EL (cell line): ENCODE measurements at regions not wholly inside any gene's neighbourhood (a gene's known extent, or its start where the extent isn't known, plus 50 kb on each side); places are given as distances from the start of the nearest gene placed in this dataset.

Experiments
- DNase-seq: peaks from one replicate; pipeline ENCODE4 v3.0.0-alpha.2; 2016

DNA sequence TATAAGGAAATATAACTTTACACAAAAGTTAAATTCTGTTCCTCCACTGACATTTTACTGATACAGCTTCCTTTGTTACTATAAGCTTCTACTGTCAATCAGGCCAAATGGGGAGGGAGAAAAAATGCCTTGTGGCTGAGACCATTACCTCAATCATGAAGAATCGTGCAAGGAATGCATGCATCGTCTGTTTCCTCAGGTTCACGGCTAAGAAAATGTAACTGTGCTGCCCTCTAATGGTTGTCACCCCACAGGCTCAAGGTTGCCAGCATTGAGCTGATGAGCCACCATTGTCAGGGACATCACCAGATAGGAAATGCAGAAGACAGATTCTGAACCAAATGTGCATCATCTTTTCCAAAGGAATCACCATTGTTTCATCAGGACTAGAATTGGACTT is 426.9 kb downstream of the CDH2 start:
- DNase-seq, result peak; percentile 85

DNA sequence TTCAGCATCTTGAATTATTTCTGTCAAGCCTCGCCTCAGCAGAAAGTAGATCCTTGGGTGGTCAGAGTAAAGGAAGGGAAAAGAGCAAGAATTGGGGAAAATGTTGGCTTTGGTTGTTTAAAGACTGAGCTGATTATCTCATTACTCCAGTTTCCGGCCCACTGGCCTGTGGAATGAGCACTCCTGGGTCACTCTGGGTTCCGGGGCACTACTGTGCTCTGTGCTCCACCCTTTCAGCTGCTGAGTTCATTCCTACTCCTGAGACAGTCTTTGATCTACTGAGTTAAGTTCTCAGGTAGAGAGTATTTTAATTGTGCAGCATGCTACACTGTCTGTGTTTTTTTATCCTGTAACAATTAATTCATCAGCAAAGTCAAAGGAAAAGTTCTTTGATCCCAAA is 427.7 kb downstream of the CDH2 start:
- no peak for DNase-seq

DNA sequence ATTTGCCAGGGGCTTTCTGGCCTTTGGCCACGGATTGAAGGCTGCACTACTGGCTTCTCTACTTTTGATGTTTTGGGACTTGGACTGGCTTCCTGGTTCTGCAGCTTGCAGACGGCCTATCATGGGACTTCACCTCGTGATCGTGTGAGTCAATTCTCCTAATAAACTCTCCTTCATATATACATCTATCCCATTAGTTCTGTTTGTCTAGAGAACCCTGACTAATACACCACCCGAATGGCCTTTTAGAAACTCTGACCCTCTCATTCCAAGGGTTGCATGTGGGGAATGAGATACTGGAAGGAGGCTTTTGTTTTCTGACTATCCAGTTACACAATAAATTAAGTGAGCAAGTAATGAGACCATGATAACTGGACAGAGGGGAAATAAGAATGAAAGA is 430.7 kb downstream of the CDH2 start:
- no peak for DNase-seq

DNA sequence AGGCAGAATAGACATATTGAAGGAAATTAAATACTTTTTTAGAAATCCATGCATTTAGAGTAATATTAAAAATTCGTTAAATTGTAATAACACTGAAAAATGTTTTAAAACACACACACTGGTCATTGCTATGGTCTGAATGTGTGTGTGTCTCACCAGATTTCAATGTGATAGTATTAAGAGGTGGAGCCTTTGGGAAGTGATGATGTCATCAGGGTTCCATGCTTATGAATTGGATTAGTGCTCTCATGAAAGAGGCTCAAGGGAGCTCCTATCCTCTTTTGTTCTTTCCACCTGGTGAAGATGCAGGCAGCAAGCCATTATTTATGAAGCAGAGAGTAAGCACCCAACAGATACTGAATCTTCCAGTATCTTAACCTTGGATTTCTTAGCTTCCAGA is 441.8 kb downstream of the CDH2 start:
- peak; percentile 18 for DNase-seq

DNA sequence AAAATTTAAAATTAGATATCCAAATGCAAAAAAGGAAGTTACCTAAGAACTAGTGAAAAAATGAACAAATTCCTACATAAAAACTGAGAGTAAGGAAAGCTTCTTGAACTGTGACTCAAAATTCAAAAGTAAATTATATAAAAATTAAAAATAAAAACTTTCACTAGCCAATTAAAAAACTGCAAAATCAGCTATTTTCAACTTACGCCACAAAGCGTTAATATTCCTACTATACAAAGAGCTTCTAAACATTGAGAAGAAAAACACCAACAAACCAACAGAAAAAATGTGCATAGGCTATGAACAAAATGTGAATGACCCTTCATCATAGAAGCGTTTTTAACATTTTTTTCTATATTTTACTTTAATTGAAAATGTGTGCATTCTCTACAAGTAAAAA is 445.7 kb downstream of the CDH2 start:
- no peak for DNase-seq

DNA sequence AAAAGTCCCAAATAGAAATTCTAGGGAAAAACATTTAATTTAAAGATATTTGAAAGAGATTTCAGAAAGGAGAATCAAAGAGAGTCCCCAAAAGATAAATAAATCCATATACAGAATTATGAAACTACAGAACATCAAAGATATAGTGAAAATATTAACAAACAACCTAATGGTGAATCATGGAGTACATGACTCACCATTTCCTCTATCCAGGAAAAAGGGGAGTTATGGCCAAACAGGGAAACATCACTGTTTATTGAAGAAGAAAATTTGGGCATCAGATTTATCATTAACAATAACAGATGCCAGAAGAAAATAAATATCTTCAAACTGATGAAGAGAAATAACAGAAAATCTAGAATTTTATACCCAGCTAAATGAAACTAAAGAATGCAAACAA is 448.3 kb downstream of the CDH2 start:
- no peak for DNase-seq

DNA sequence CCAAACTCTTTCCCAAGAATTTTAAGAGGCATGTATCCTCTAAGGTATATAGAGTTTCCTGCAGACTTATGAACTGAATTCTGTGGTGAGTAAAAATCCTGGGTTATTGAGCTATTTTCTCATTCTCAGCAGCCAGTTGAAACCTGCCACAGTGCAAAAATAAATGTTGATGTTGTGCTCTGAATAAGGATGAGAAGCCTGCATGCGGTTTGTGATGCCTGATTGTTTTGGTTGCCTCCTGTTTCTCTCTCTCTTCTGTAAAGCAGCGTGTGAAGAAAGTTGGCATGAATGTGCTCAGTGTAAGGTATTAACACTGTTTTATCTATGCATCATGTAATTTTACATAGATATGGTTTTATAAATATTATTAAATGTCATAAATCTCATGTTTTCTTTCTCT is 452.6 kb downstream of the CDH2 start:
- DNase-seq, result no peak

DNA sequence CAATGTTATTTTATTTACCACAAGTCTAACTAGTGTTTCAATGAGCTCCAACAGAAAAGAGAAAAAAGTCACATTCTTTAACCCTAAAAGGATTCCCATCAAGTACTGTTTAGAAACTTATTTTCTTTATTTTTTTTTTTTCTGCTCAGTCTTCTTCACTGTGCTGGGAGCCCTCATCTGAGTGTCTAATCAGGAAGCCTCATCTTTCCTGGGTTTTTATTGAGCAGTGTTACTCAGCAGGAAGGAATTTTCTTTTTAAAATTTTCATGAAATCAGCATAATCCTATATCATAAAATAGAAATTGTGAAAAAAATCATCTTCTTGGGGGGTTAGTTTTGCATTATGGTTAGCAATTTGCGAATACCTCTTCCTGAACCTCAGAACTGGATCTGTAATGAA is 453.8 kb downstream of the CDH2 start:
- DNase-seq, result peak; percentile 62

DNA sequence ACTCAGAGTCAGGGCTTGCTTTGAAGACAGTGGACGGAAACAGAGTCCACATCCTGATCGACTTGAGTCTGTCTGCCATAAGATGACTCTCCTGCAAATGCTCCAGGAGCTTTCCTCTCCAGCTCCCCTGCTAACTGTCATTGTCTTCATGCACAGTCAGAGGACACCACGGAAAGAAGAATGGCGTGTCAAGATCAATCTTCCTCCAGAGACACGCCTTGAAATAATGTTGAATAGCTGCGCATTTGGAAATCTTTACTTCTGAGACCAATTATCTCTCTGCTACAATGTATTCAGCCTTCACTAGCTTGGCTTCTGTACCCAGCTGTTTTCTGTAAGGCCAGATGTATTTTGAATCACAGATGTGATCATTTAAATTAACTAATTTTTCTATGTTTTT is 457.2 kb downstream of the CDH2 start:
- DNase-seq, result no peak

DNA sequence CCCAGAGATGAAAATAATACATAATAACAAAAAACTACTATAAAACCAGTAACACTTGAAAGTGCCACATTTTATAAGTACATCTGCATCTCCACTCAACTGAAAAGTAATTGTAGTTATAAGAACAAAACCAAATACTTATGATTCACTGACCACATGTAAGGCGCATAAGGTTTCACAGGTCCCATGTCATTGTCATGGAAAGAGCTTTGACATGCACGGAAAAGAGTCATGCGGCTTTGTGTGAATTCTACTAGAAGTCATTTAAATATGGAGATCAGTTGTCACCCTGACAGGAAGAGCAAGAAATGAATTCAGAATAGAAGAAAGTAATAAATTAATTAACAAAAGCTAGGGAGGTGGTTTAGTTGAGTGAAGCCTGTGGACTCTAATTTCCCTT is 459.1 kb downstream of the CDH2 start:
- DNase-seq, result no peak

DNA sequence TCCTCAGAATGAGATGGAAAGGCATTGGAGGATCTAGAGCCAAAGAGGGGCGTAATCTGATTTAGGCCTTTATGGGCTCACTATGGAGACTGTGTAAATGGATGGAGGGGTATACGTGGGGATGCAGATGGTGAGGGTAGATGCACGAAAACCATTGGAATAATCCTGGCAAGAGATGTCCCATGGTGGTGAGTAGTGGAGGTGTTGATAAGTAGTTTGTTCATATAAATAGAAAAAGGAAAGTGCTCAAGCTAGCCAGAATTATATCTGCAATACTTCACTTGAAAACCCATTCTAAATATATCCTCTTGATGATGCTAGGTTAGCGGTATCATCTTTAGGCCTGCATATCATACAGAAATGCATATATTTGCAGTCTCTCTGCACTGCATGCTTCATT is 459.7 kb downstream of the CDH2 start:
- DNase-seq, result no peak

DNA sequence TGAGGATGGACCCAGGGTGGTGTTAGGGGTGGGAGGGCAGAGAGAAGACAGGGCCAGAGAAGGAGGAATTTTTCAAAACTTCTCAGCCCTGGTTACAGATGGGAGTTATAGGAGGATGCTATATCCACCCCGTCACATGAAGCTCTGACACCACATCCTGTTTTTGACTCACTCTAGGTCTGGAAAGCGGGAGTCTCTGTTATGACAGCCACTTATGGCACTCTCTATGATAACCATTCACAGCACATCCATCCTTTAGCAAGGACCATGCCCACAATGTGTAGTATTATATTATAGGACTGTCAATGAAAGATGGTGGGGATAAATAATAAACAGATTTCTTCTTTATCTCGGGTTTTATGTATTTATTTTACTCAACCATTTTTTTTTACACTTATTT is 461.2 kb downstream of the CDH2 start:
- DNase-seq, result peak; percentile 69

DNA sequence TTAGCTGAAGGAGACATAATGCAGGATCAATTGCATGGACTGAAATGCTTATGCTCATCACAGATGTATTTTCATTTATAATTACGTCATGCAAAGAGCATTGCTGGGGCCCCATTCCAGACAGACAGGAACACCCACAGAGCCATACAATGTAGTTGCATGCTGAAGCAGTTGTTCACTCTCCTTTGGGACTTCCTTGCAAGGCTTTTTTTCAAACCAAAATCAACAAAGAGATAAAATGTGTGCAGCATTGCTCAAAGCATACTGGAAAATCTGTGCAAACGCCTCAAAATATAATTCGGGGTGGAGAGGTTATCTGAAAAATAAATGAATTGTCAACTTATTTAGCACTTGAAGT is 463.2 kb downstream of the CDH2 start:
- peak; percentile 84 for DNase-seq

DNA sequence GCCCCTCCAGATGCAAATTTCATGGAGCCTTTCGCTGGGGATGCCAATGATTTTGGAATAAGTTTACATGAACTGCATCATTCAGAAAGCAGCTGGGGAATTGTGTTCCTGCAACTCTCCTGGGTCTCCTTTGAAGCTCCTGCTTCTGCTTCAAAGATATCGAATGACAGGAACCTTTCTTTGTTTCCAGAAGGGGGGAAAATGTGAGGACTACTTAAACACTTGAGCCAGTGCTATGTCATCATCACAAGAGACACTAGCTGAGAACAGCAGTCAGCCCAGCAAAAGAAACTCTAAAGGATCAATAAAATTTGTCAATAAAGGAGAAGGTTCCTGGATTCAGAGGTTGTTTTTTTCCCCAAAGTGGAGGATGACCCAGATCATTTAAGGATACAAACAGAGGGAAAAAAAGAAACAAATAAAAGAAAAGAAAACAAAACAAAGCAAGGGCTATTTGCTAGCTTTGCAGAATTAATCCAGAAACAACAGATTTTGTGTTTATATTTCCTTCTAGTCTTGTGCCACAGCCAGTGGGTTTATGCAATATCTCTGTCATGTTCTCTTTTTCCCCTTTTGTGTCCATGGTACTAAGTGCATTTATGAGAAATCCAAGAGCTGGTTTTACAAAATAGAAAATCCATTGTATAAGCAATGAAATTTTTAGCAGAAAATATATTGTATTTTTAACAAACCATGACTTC is 463.7 kb downstream of the CDH2 start:
- no peak for DNase-seq

DNA sequence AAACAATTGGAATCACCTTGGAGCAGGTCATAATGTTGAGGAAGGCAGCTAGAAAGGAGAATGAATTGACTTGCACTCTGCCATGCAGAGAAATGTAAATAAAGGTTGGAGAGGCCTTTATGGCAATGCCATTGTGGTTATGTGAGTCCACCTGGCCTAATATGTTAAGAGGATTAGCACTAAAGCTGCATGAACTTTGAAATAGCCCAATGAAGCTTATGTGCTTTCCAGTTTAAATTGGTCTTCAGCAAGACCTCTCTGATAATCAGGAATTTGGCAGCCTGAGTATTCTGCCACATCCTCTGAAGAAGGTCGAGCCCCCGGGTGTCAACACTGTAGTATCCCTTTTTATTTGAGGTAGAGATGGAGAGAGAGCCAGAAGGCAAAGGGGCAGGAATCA is 464.9 kb downstream of the CDH2 start:
- no peak for DNase-seq

DNA sequence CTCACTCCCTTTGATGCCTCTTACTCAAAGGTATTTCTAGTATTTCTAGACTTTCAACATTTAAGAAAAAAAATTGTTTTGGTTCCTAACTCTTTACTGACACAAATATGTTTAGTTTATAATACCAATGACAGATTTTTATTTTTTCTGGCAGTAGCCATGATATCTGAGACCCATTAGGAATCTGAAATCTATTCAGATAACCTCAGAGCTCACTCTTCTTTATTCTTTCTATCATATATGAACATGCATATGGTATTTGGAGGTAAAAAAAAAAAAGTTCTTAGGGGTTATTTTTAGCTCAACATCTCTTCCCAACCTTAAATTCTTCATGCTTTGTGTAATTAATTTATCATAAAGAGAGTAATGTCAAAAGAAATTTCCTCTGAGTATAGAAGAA is 465.5 kb downstream of the CDH2 start:
- DNase-seq, result no peak

DNA sequence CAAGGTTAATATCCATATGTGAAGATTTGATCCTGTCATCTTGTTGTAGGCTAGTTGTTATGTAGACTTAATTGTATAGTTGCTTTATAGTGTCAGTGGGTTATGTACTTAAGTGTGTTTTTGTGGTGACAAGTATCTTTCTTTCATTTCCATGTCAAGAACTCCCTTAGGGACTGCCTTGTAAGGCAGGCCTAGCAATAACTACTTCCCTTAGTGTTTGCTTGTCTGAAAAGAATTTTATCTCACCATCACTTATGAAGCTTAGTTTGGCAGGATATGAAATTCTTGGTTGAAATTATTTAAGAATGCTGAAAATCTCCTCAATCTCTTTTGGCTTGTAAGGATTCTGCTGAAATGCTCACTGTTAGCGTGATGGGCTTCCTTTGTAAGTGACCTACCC is 467.6 kb downstream of the CDH2 start:
- no peak for DNase-seq

DNA sequence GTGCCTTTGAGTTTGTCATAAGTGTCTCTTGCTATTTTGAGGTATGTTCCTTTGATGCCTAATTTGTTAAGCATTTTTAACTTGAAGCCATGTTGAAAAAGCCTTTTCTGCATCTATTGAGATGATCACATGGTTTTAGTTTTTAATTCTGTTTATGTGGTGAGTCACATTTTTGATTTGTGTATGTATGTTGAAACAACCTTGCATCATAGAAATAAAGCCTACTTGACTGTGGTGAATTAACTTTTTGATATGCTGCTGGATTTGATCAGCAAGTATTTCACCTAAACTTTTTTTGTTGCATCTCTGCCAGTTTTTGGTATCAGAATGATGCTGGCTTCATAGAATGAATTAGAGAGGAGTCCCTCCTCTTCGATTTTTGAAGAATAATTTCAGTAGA is 469.7 kb downstream of the CDH2 start:
- DNase-seq, result no peak

DNA sequence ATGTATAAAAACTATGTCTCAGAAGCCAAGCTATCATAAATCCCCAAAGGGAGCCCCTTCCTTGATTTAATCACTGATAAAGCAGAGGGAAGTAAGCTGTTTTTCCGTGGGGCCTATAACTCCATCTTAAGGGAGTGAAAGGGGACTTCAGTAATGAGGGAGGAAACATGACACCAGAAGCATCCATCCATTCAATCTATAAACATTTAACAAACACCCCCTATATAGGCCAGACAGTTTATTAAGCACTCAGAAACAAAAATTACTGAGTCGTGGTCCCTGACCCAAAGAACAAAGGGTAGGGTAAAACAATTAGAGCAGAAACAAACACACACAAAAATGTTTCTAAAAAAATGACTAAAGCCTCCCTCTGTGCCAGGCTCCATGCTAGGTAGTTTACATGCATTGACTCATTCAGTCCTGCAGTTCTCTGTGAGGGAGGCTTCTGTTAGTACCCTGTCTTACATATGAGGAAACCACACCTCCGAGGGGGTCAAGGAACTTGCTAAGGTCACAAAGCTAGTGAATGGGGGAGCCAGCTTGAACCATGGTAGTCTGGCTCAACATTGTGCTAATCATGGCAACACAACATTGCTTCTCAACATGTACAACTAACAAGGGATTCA is 472.1 kb downstream of the CDH2 start:
- no peak for DNase-seq

DNA sequence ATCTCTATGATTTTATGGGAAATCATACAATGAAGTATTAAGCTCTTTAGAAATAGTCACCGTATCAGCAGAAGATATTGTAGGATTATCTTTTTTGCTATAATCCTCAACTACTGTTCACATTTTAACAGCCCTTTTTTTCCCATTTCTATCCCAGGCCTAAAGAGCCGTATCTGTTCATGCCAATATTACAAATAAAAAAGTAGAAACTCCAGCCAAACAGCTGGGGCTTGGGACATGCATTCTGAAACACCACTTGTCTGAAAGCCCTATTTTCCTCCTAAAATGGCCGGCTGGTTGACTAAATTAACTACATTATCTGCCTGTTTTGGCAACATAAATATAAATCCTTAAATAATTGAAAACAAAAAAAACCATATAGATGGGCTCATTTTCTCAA is 477.8 kb downstream of the CDH2 start:
- no peak for DNase-seq

DNA sequence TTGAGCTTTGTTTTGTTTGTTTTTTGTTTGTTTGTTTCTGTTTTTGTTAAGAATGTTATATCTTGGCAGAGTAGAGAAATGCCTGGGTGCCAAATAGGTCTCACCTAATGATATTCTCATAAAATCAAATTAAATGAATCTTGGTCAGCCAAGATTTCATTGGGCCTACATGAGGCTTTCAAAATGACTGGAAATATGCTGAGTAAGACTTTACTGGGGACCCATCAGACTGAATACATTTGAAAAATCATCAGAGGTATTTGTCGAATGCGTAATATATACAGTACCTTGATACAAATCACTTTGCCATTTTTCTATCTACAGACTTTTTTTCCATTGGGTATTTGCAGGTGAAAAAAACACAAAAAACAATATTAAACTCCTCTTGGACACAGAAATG is 480.8 kb downstream of the CDH2 start:
- DNase-seq, result no peak

DNA sequence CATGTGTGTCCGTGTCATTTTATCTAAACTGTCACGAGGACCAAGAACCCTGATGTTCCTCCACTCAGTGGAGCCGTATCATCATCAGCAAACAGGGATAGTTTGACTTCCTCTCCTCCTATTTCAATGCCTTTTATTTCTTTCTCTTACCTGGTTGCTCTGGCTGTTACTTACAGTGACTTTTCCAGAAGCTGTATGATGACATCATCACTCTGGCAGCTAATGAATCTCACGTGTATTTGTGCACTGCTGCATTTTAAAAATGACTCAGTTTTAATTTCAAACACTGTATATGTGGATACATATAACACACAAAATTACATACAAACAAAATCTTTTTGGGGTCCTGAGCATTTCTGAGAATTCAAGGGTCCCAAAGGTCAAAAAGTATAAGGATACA is 481.4 kb downstream of the CDH2 start:
- DNase-seq, result peak; percentile 49

DNA sequence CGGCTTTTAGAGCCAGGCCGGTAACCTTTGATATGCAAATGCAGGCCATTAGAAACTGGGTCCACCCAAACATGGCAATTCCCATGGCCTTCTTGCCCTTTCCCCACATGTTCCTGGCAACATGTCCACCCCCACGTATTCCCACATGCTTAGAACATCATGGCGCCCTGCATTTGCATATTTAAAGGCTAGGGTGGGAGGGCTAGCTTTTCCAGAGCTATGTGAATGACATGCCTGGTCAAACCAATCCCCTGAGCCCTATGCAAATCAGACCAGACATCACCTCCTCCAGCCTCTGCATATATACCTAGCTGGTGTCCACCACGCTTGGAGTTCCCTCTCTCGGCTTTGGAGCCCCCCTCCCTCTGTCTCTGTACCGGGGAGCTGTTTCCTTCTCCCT is 481.9 kb downstream of the CDH2 start:
- no peak for DNase-seq

DNA sequence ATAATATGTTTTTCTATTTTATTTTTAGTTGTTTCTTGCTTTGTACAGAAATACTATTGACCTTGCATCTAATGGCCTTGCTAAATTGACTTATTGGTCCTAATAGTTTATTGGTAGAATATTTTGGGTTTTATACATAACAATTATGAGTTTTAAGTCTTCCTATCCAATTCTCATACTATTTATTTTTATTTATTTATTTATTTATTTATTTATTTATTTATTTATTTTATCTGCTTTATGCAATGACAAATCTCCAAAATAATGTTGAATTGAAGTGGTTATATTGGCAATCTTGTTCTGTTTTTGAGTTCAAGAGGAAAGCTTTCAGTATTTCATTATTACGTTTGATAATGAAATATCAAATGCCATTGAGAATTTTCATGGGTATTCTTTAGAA is 488.3 kb downstream of the CDH2 start:
- no peak for DNase-seq

DNA sequence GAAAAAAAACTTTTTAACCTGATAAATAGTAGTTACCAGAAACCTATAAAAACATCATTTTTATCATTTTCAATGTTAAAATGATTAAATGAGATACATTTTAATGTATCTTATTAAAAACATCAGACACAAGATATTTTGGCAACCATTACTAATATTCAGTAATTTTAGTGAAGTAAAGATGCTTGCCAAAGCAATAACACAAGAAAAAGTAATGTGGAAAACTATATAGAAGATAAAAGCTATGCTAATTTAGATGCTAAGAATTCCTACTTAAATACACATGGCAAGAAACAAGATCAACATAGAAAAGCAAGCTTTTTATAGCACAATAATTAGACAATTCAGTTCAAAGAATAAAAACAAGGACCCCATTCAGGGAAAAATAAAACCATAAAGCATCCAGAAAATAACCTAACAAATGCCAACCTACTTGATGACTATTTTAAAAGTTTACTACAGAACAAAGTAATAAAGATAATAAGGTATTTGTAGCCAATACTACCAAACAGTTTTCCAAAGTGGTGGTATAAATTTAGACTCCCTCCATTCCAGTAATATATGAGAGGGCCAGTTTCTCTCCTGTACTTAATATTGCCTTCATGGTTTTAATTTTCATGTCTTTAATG is 489.5 kb downstream of the CDH2 start:
- no peak for DNase-seq
